ENCODE measurements at regions not wholly inside any gene's neighbourhood (a gene's known extent, or its start where the extent isn't known, plus 50 kb on each side); places are given as distances from the start of the nearest gene placed in this dataset.

- no peaks in the 10 kb centered on the region for H3K4me1 ChIP-seq (ENCODE audit: control insufficient read depth, insufficient read depth, low read length)
- no peaks in the 10 kb centered on the region for H3K27me3 ChIP-seq (ENCODE audit: control insufficient read depth, insufficient read depth, low read length)
- H3K4me3 ChIP-seq (ENCODE audit: low read depth, low read length), result no peak overlapping the region
- DNase-seq (ENCODE audit: low read depth in 4 of 6, low spot score in 6 of 6), result no peak
- H3K9me3 ChIP-seq (ENCODE audit: control insufficient read depth, insufficient read depth, low read length), result no peaks in the 10 kb centered on the region
- H3K27ac ChIP-seq (ENCODE audit: low read depth, low read length), result no peak overlapping the region
- no peaks in the 10 kb centered on the region for H3K36me3 ChIP-seq (ENCODE audit: control insufficient read depth, insufficient read depth, low read length)
Observed at GRCh38 chr14:39884091-39884490, 451.9 kb upstream of the FBXO33 start.

GRCh38 chr14:39880965-39881364, 448.7 kb upstream of the FBXO33 start:
- no CpG with 5 or more reads among the region's 1 CpG for WGBS (ENCODE audit: insufficient coverage)
- H3K36me3 ChIP-seq (ENCODE audit: control insufficient read depth, insufficient read depth, low read length), result no peaks in the 10 kb centered on the region
- peak in 1 of 6 donors; percentile 3 for DNase-seq (ENCODE audit: low read depth in 4 of 6, low spot score in 6 of 6)
- no peak overlapping the region for H3K27ac ChIP-seq (ENCODE audit: low read depth, low read length)
- no peaks in the 10 kb centered on the region for H3K27me3 ChIP-seq (ENCODE audit: control insufficient read depth, insufficient read depth, low read length)
- H3K4me1 ChIP-seq (ENCODE audit: control insufficient read depth, insufficient read depth, low read length), result no peaks in the 10 kb centered on the region
- H3K9me3 ChIP-seq (ENCODE audit: control insufficient read depth, insufficient read depth, low read length), result no peaks in the 10 kb centered on the region
- H3K4me3 ChIP-seq (ENCODE audit: low read depth, low read length), result no peak overlapping the region

- Histone ChIP-seq H3K27ac (ENCODE audit: low read depth, low read length) (no peak overlapping the region), H3K27me3 (ENCODE audit: control insufficient read depth, insufficient read depth, low read length) (no peaks in the 10 kb centered on the region), H3K9me3 (ENCODE audit: control insufficient read depth, insufficient read depth, low read length) (no peaks in the 10 kb centered on the region), H3K4me3 (ENCODE audit: low read depth, low read length) (no peak overlapping the region), H3K4me1 (ENCODE audit: control insufficient read depth, insufficient read depth, low read length) (no peaks in the 10 kb centered on the region), H3K36me3 (ENCODE audit: control insufficient read depth, insufficient read depth, low read length) (no peaks in the 10 kb centered on the region)
- no peak for DNase-seq (ENCODE audit: low read depth in 4 of 6, low spot score in 6 of 6)
- WGBS (ENCODE audit: insufficient coverage), result no CpG with 5 or more reads among the region's 1 CpG
Observed at GRCh38 chr14:39880106-39880695, 448.0 kb upstream of the FBXO33 start.

- DNase-seq (ENCODE audit: low read depth in 4 of 6, low spot score in 6 of 6), result peak in 2 of 6 donors; percentile 20 to 73
Observed at GRCh38 chr14:39877577-39878190, 445.5 kb upstream of the FBXO33 start.

GRCh38 chr14:39876916-39877315, 444.7 kb upstream of the FBXO33 start:
- Histone ChIP-seq H3K27ac (ENCODE audit: low read depth, low read length) (no peak overlapping the region), H3K4me3 (ENCODE audit: low read depth, low read length) (no peak overlapping the region), H3K4me1 (ENCODE audit: control insufficient read depth, insufficient read depth, low read length) (no peaks in the 10 kb centered on the region), H3K36me3 (ENCODE audit: control insufficient read depth, insufficient read depth, low read length) (no peaks in the 10 kb centered on the region), H3K9me3 (ENCODE audit: control insufficient read depth, insufficient read depth, low read length) (no peaks in the 10 kb centered on the region), H3K27me3 (ENCODE audit: control insufficient read depth, insufficient read depth, low read length) (no peaks in the 10 kb centered on the region)
- WGBS (ENCODE audit: insufficient coverage), result 71% methylated on average over 1 of the region's 1 CpG
- DNase-seq (ENCODE audit: low read depth in 4 of 6, low spot score in 6 of 6), result no peak

More at GRCh38 chr14:39877577-39878190, 445.5 kb upstream of the FBXO33 start:
- no peaks in the 10 kb centered on the region for H3K4me1 ChIP-seq (ENCODE audit: control insufficient read depth, insufficient read depth, low read length)
- H3K36me3 ChIP-seq (ENCODE audit: control insufficient read depth, insufficient read depth, low read length), result no peaks in the 10 kb centered on the region
- H3K27me3 ChIP-seq (ENCODE audit: control insufficient read depth, insufficient read depth, low read length), result no peaks in the 10 kb centered on the region
- H3K4me3 ChIP-seq (ENCODE audit: low read depth, low read length), result no peak overlapping the region
- peak overlapping the region; percentile 33 for H3K27ac ChIP-seq (ENCODE audit: low read depth, low read length)
- no peaks in the 10 kb centered on the region for H3K9me3 ChIP-seq (ENCODE audit: control insufficient read depth, insufficient read depth, low read length)
- WGBS (ENCODE audit: insufficient coverage), result 16% methylated on average over 4 of the region's 4 CpGs

- 83% methylated on average over 1 of the region's 2 CpGs for WGBS (ENCODE audit: insufficient coverage)
- Histone ChIP-seq H3K27me3 (ENCODE audit: control insufficient read depth, insufficient read depth, low read length) (no peaks in the 10 kb centered on the region), H3K27ac (ENCODE audit: low read depth, low read length) (no peak overlapping the region), H3K9me3 (ENCODE audit: control insufficient read depth, insufficient read depth, low read length) (no peaks in the 10 kb centered on the region), H3K36me3 (ENCODE audit: control insufficient read depth, insufficient read depth, low read length) (no peaks in the 10 kb centered on the region), H3K4me1 (ENCODE audit: control insufficient read depth, insufficient read depth, low read length) (no peaks in the 10 kb centered on the region), H3K4me3 (ENCODE audit: low read depth, low read length) (no peak overlapping the region)
- DNase-seq (ENCODE audit: low read depth in 4 of 6, low spot score in 6 of 6), result no peak
Observed at GRCh38 chr14:39875028-39875427, 442.8 kb upstream of the FBXO33 start.

- Histone ChIP-seq H3K36me3 (ENCODE audit: control insufficient read depth, insufficient read depth, low read length) (no peaks in the 10 kb centered on the region), H3K9me3 (ENCODE audit: control insufficient read depth, insufficient read depth, low read length) (no peaks in the 10 kb centered on the region), H3K27ac (ENCODE audit: low read depth, low read length) (no peak overlapping the region), H3K27me3 (ENCODE audit: control insufficient read depth, insufficient read depth, low read length) (no peaks in the 10 kb centered on the region), H3K4me1 (ENCODE audit: control insufficient read depth, insufficient read depth, low read length) (no peaks in the 10 kb centered on the region), H3K4me3 (ENCODE audit: low read depth, low read length) (no peak overlapping the region)
- DNase-seq (ENCODE audit: low read depth in 4 of 6, low spot score in 6 of 6), result no peak
- WGBS (ENCODE audit: insufficient coverage), result no CpG with 5 or more reads among the region's 1 CpG
Observed at GRCh38 chr14:39873791-39874190, 441.6 kb upstream of the FBXO33 start.

- Histone ChIP-seq H3K4me3 (ENCODE audit: low read depth, low read length) (no peak overlapping the region), H3K36me3 (ENCODE audit: control insufficient read depth, insufficient read depth, low read length) (no peaks in the 10 kb centered on the region), H3K27me3 (ENCODE audit: control insufficient read depth, insufficient read depth, low read length) (no peaks in the 10 kb centered on the region), H3K27ac (ENCODE audit: low read depth, low read length) (no peak overlapping the region), H3K4me1 (ENCODE audit: control insufficient read depth, insufficient read depth, low read length) (no peaks in the 10 kb centered on the region), H3K9me3 (ENCODE audit: control insufficient read depth, insufficient read depth, low read length) (no peaks in the 10 kb centered on the region)
- DNase-seq (ENCODE audit: low read depth in 4 of 6, low spot score in 6 of 6), result no peak
- no CpG with 5 or more reads among the region's 1 CpG for WGBS (ENCODE audit: insufficient coverage)
Observed at GRCh38 chr14:39868949-39869348, 436.7 kb upstream of the FBXO33 start.

GRCh38 chr14:39868251-39868650, 436.0 kb upstream of the FBXO33 start:
- Histone ChIP-seq H3K36me3 (ENCODE audit: control insufficient read depth, insufficient read depth, low read length) (no peaks in the 10 kb centered on the region), H3K4me1 (ENCODE audit: control insufficient read depth, insufficient read depth, low read length) (no peaks in the 10 kb centered on the region), H3K27ac (ENCODE audit: low read depth, low read length) (no peak overlapping the region), H3K4me3 (ENCODE audit: low read depth, low read length) (no peak overlapping the region), H3K27me3 (ENCODE audit: control insufficient read depth, insufficient read depth, low read length) (no peaks in the 10 kb centered on the region), H3K9me3 (ENCODE audit: control insufficient read depth, insufficient read depth, low read length) (no peaks in the 10 kb centered on the region)
- 41% methylated on average over 3 of the region's 3 CpGs for WGBS (ENCODE audit: insufficient coverage)
- peak in 1 of 6 donors; percentile 79 for DNase-seq (ENCODE audit: low read depth in 4 of 6, low spot score in 6 of 6)

GRCh38 chr14:39863441-39863840, 431.2 kb upstream of the FBXO33 start:
- WGBS (ENCODE audit: insufficient coverage), result 83% methylated on average over 1 of the region's 1 CpG
- Histone ChIP-seq H3K4me1 (ENCODE audit: control insufficient read depth, insufficient read depth, low read length) (no peaks in the 10 kb centered on the region), H3K9me3 (ENCODE audit: control insufficient read depth, insufficient read depth, low read length) (no peaks in the 10 kb centered on the region), H3K27ac (ENCODE audit: low read depth, low read length) (no peak overlapping the region), H3K27me3 (ENCODE audit: control insufficient read depth, insufficient read depth, low read length) (no peaks in the 10 kb centered on the region), H3K4me3 (ENCODE audit: low read depth, low read length) (no peak overlapping the region), H3K36me3 (ENCODE audit: control insufficient read depth, insufficient read depth, low read length) (no peaks in the 10 kb centered on the region)
- no peak for DNase-seq (ENCODE audit: low read depth in 4 of 6, low spot score in 6 of 6)
